ENCODE measurements at regions not wholly inside any gene's neighbourhood (a gene's known extent, or its start where the extent isn't known, plus 50 kb on each side); places are given as distances from the start of the nearest gene placed in this dataset.

DNA sequence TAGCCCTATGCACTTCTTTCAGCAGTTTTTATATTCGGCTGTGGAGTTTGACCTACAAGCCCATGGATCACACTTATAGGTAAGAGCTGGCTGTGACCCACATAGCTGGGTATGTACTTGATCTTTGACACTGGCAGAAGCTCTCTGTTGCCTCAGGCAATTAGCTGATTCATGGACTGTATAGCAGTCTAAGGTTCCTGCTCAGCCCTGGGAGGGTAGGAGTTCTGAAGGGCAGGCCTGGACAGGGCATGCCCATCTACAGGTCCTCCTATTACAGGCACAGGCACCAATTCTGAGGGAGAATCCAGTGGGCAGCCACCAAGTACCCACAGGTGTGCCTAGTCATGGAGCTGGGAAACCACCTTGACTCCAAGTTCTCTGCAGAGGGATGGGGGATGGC, 301.8 kb upstream of the GALNT5 start:
- no peak for TF ChIP-seq CTCF (IDR thresholded peaks at IDR 0.05; ENCODE audit: insufficient read depth, low read depth, low read length)
- TF ChIP-seq EZH2 (IDR thresholded peaks at IDR 0.05; ENCODE audit: insufficient read depth, low read length) = no peak

Data from astrocyte (in vitro differentiated cells and primary cell).